ENCODE measurements at regions not wholly inside any gene's neighbourhood (a gene's known extent, or its start where the extent isn't known, plus 50 kb on each side); places are given as distances from the start of the nearest gene placed in this dataset.

DNA sequence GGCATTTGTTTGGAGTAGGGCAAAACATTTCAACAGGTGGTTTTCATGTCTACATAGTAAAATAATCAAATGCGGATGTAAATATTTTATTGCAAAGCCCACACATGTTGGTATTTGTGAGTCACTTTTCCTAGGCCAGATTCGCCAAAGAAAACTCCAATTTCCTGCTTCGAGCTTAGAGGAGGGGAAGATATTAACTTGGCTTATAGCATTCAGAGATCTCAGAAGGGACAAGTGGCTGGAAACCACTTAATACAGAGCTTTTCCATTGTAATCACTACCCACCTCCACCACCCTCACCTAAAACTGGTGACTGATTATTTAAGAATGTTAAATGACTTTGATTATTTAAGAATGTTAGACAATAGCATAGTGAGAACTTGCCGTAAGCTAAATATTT lies 530.6 kb upstream of the SPRY2 start:
- no peak overlapping the region for H3K9ac ChIP-seq (ENCODE audit: insufficient read depth, low read length, poor library complexity, severe bottlenecking)
- no peaks in the 10 kb centered on the region for H4K20me1 ChIP-seq (ENCODE audit: insufficient read depth, low read length)
- DNase-seq: no peak
- no peak overlapping the region for H3K4me2 ChIP-seq (replicated peaks; ENCODE audit: extremely low read depth, low read length, poor library complexity, severe bottlenecking)
- no peak overlapping the region for H3K27ac ChIP-seq (ENCODE audit: low read depth in 1 of 2, low read length in 2 of 2)
- Mint-ChIP-seq H3K4me3 (no peak overlapping the region), H3K4me1 (peaks cover 8% of the 10 kb centered on the region), H3K27me3 (ENCODE audit: low read depth in 3 of 3) (peaks cover 0 to 2% (median 0%) of the 10 kb centered on the region in 3 donors), H3K27ac (no peak overlapping the region), H3K9me3 (no peaks in the 10 kb centered on the region), H3K36me3 (no peaks in the 10 kb centered on the region)
- peaks cover 0 to 5% of the 10 kb centered on the region in 2 donors for H3K4me1 ChIP-seq (ENCODE audit: control insufficient read depth in 1 of 2, insufficient read depth in 2 of 2, low read length in 2 of 2)
- no peaks in the 10 kb centered on the region for H3K36me3 ChIP-seq (replicated peaks in 1 of 2; ENCODE audit: control insufficient read depth in 1 of 2, insufficient read depth in 2 of 2, low read length in 2 of 2)
- no CpG with 5 or more reads among the region's 4 CpGs for WGBS (ENCODE audit: insufficient coverage)
- TF ChIP-seq, protein P1, sequence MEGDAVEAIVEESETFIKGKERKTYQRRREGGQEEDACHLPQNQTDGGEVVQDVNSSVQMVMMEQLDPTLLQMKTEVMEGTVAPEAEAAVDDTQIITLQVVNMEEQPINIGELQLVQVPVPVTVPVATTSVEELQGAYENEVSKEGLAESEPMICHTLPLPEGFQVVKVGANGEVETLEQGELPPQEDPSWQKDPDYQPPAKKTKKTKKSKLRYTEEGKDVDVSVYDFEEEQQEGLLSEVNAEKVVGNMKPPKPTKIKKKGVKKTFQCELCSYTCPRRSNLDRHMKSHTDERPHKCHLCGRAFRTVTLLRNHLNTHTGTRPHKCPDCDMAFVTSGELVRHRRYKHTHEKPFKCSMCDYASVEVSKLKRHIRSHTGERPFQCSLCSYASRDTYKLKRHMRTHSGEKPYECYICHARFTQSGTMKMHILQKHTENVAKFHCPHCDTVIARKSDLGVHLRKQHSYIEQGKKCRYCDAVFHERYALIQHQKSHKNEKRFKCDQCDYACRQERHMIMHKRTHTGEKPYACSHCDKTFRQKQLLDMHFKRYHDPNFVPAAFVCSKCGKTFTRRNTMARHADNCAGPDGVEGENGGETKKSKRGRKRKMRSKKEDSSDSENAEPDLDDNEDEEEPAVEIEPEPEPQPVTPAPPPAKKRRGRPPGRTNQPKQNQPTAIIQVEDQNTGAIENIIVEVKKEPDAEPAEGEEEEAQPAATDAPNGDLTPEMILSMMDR (IDR thresholded peaks at IDR 0.05): no peak
- H2AFZ ChIP-seq (ENCODE audit: insufficient read depth, low read depth, low read length, poor library complexity, severe bottlenecking): no peak overlapping the region
- H3K4me3 ChIP-seq (replicated peaks in 1 of 3; ENCODE audit: low read depth in 2 of 3, low read length in 3 of 3): no peak overlapping the region
- H3K9me3 ChIP-seq (replicated peaks in 1 of 2; ENCODE audit: control insufficient read depth in 1 of 2, insufficient read depth in 1 of 2, low read length in 2 of 2): no peaks in the 10 kb centered on the region
- no peaks in the 10 kb centered on the region for H3K27me3 ChIP-seq (ENCODE audit: control insufficient read depth in 2 of 2, insufficient read depth in 2 of 2, low read length in 2 of 2)
- H3K79me2 ChIP-seq (ENCODE audit: insufficient read depth, low read length): no peaks in the 10 kb centered on the region
- intact Hi-C loops (cut with micrococcal nuclease): no loop called here

GRCh38 chr13:80870186-80870585 lies 529.3 kb upstream of the SPRY2 start:
- H3K36me3 Mint-ChIP-seq: no peaks in the 10 kb centered on the region

More at GRCh38 chr13:80870186-80870585, 529.3 kb upstream of the SPRY2 start:
- Histone ChIP-seq H4K20me1 (ENCODE audit: insufficient read depth, low read length) (no peaks in the 10 kb centered on the region), H3K9ac (ENCODE audit: insufficient read depth, low read length, poor library complexity, severe bottlenecking) (no peak overlapping the region), H2AFZ (ENCODE audit: insufficient read depth, low read depth, low read length, poor library complexity, severe bottlenecking) (no peak overlapping the region), H3K4me2 (replicated peaks; ENCODE audit: extremely low read depth, low read length, poor library complexity, severe bottlenecking) (no peak overlapping the region), H3K27me3 (ENCODE audit: control insufficient read depth in 2 of 2, insufficient read depth in 2 of 2, low read length in 2 of 2) (no peaks in the 10 kb centered on the region), H3K79me2 (ENCODE audit: insufficient read depth, low read length) (no peaks in the 10 kb centered on the region), H3K9me3 (replicated peaks in 1 of 2; ENCODE audit: control insufficient read depth in 1 of 2, insufficient read depth in 1 of 2, low read length in 2 of 2) (no peaks in the 10 kb centered on the region), H3K4me1 (ENCODE audit: control insufficient read depth in 1 of 2, insufficient read depth in 2 of 2, low read length in 2 of 2) (peaks cover 0 to 5% of the 10 kb centered on the region in 2 donors), H3K27ac (ENCODE audit: low read depth in 1 of 2, low read length in 2 of 2) (no peak overlapping the region), H3K36me3 (replicated peaks in 1 of 2; ENCODE audit: control insufficient read depth in 1 of 2, insufficient read depth in 2 of 2, low read length in 2 of 2) (no peaks in the 10 kb centered on the region), H3K4me3 (replicated peaks in 1 of 3; ENCODE audit: low read depth in 2 of 3, low read length in 3 of 3) (no peak overlapping the region)
- TF ChIP-seq, protein P1 (IDR thresholded peaks at IDR 0.05): no peak
- DNase-seq: no peak
- Mint-ChIP-seq H3K4me3 (peak overlapping the region in 1 of 2 donors; percentile 3), H3K27ac (no peak overlapping the region), H3K9me3 (no peaks in the 10 kb centered on the region), H3K27me3 (ENCODE audit: low read depth in 3 of 3) (peaks cover 0 to 2% (median 0%) of the 10 kb centered on the region in 3 donors), H3K4me1 (peaks cover 8% of the 10 kb centered on the region)
- intact Hi-C loops (cut with micrococcal nuclease): no loop called here
- no CpG with 5 or more reads among the region's 5 CpGs for WGBS (ENCODE audit: insufficient coverage)

Data from CD14-positive monocyte (primary cell).